Fibroblast of mammary gland (primary cell): ENCODE measurements at regions not wholly inside any gene's neighbourhood (a gene's known extent, or its start where the extent isn't known, plus 50 kb on each side); places are given as distances from the start of the nearest gene placed in this dataset.

Source experiments
- DNase-seq: peaks from one replicate; pipeline ENCODE4 v3.0.0-alpha.2; 2010; ENCODE audit warnings: low read depth
- H3K4me3 ChIP-seq: 2 replicates; pipeline ENCODE4 v1.5.1; 2011; ENCODE audit warnings: low read depth, mild to moderate bottlenecking, low read length, moderate library complexity; ENCODE audit not compliant: control insufficient read depth
- TF ChIP-seq, protein P1 (sequence below): conservative IDR thresholded peaks from 2 replicates; pipeline ENCODE4 v1.5.1; 2011; ENCODE audit warnings: low read depth, low read length, inconsistent platforms; ENCODE audit not compliant: control insufficient read depth, insufficient read depth

DNA sequence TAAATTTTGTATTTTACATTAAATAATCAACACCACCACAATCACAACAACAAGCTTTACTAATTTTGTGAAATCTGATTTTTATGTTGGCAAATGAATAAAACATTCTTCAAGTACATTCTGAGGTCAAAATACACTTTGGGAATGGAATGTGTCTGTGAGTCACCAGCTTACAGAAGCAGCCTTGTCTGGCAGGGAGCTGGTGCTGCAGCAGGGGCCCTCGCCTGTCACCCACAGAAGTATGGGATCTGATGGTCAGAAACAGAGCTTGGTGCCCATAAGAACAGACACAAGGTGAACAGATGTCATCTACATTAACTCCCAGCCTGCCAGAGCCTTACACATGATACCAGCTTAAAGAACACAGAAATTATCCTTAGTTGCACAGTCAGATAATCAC is 496.9 kb downstream of the CCSER2 start:
- TF ChIP-seq, protein P1, sequence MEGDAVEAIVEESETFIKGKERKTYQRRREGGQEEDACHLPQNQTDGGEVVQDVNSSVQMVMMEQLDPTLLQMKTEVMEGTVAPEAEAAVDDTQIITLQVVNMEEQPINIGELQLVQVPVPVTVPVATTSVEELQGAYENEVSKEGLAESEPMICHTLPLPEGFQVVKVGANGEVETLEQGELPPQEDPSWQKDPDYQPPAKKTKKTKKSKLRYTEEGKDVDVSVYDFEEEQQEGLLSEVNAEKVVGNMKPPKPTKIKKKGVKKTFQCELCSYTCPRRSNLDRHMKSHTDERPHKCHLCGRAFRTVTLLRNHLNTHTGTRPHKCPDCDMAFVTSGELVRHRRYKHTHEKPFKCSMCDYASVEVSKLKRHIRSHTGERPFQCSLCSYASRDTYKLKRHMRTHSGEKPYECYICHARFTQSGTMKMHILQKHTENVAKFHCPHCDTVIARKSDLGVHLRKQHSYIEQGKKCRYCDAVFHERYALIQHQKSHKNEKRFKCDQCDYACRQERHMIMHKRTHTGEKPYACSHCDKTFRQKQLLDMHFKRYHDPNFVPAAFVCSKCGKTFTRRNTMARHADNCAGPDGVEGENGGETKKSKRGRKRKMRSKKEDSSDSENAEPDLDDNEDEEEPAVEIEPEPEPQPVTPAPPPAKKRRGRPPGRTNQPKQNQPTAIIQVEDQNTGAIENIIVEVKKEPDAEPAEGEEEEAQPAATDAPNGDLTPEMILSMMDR, result no peak

DNA sequence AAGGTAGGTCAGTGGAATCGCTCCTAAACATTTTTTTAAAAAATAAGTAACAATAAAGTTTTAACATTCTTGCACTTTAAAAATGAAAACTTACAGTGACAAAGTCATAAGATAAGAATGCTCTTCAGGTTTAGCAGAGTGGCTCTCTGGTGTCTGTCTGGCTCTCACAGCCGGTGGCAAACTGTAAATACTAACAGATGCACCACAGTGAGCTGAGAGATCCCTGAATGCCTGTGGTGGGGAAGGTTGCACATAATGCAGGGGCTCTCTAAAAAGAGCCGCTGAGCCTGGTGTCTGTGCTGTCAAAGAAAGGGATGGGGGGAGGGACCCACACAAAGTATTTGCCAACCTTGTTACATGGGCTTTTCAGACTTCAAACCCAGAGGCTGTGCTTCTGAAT is 498.3 kb downstream of the CCSER2 start:
- TF ChIP-seq, protein P1, result no peak
- H3K4me3 ChIP-seq, result no peak overlapping the region
- DNase-seq, result no peak

More for the DNA sequence above, 496.9 kb downstream of the CCSER2 start:
- peak; percentile 16 for DNase-seq
- H3K4me3 ChIP-seq, result no peak overlapping the region

DNA sequence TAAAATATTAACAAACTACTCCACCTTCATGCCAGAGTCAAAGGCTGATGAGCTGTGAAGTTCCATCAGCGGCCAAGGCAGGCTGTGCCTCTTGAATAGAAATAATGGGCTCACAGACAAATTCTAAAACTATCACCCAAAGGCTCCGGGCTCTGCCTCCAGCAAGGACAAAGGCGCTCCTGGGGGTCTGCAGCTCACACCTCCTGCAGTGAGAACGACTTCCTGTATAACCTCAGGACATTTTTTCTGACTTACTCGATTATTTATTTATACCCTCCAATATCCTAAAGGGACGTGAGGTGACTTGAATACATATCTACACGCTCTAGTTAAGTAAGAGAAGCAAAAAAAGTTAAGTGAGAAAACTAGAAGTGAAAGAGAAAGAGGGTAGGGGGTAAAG is 500.7 kb downstream of the CCSER2 start:
- TF ChIP-seq, protein P1, result no peak
- no peak overlapping the region for H3K4me3 ChIP-seq
- no peak for DNase-seq

DNA sequence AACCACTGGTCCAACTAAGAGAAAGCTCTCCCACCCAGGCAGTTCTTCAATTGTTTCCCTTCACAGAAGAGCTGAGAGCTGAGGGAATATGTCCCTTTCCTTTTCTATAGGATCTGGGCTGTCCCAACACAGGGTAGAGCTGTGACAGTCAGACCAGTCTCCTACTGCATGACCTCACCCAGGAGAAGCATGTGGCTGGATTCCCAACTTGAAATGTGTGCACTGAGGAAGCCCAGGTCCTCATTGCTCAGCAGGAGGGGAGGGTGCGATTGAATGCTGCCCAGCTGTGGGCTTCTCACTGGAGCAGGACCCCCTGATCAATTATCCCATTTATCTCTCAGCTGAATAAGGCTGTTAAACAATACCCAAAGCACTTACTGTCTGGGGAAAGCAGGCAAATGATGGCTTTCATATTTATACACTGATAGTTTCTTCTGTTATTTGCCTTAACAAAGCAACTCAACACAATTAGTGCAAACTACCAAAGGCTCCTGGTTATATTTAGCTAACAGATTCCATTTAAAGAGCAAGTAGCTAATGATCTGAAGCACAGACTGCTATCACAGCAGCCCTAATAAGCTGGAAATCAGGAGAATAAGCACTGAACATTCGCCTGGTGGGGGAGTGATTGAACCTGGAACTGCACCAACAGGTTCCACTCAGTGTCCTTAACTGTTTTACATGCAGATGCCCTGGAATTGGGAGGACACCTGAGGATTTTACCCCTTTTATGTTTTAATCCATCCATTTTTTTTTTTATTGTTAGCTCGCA is 508.8 kb downstream of the CCSER2 start:
- H3K4me3 ChIP-seq, result no peak overlapping the region
- no peak for DNase-seq
- TF ChIP-seq, protein P1, result no peak

DNA sequence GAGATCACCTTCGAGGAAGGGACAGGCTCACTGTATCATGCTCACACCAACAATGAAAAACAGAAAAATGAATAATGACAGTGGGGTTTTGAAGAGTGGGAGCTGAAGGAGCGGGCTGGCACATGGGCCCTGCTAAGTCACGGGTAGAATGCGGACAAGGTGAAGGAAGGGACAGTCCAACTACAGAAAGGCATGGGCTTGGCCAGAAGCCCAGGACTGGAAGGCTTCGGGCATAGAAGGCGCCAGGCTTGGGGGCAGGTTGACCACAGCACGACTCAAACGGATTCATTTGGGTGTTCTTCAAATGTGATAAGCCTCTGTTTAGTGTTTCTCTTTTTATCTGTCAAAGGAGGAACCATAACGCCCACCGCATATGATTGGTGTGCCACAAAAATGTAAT is 509.5 kb downstream of the CCSER2 start:
- TF ChIP-seq, protein P1, result no peak
- DNase-seq, result no peak
- no peak overlapping the region for H3K4me3 ChIP-seq

DNA sequence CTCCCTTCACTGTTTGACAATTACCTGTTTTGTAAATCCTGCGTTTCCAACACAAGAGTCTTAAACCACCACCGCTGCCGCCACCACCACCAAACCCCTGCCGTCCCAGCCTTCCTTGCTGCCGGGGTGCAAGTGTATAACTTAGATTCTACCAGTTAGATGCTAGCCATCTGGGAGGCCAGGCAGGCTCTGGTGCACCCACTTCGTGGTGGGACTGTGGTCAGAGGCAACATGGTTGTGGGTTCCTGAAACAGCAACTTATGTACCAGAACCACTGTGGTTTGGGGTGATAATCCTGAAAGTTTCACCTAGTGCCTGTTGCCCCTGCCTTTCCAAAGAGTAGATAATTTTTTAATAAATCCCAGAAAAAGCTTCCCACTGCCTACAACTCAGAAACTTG is 510.5 kb downstream of the CCSER2 start:
- DNase-seq, result no peak
- TF ChIP-seq, protein P1, result no peak
- no peak overlapping the region for H3K4me3 ChIP-seq
